CD4-positive, alpha-beta T cell treated with Interleukin-6 for 4 hours (primary cell): ENCODE measurements at regions not wholly inside any gene's neighbourhood (a gene's known extent, or its start where the extent isn't known, plus 50 kb on each side); places are given as distances from the start of the nearest gene placed in this dataset.
"Not testable (repeated sequence)": the region's sequence is repeated elsewhere in the genome, so short reads cannot be mapped to it uniquely, and the experiment has no call there.

Experiments
- DNase-seq: peaks from one replicate; pipeline ENCODE4 v3.0.0-alpha.2; 2020; ENCODE audit warnings: mixed read lengths

GRCh38 chr10:42177793-42178689 is 460.3 kb downstream of the ZNF33B start:
- DNase-seq, result not testable (repeated sequence)

- DNase-seq, result no peak
Measured at GRCh38 chr10:42177077-42177792, 461.1 kb downstream of the ZNF33B start.

- DNase-seq, result no peak
Measured at GRCh38 chr10:42150428-42151061, 487.8 kb downstream of the ZNF33B start.

GRCh38 chr10:42149722-42150427 is 488.5 kb downstream of the ZNF33B start:
- DNase-seq, result no peak

GRCh38 chr10:42149027-42149700 is 489.2 kb downstream of the ZNF33B start:
- no peak for DNase-seq

GRCh38 chr10:42146165-42146564 is 492.2 kb downstream of the ZNF33B start:
- not testable (repeated sequence) for DNase-seq

GRCh38 chr10:42138023-42138422 is 500.3 kb downstream of the ZNF33B start:
- not testable (repeated sequence) for DNase-seq

- no peak for DNase-seq
Measured at GRCh38 chr10:42113158-42113450, 525.3 kb downstream of the ZNF33B start.

GRCh38 chr10:42112331-42113157 is 525.8 kb downstream of the ZNF33B start:
- no peak for DNase-seq

GRCh38 chr10:42111661-42112330 is 526.6 kb downstream of the ZNF33B start:
- DNase-seq, result no peak

GRCh38 chr10:42111076-42111475 is 527.3 kb downstream of the ZNF33B start:
- no peak for DNase-seq
